IPS DF 19.7 (cell line): ENCODE measurements at regions not wholly inside any gene's neighbourhood (a gene's known extent, or its start where the extent isn't known, plus 50 kb on each side); places are given as distances from the start of the nearest gene placed in this dataset.
"Not testable (repeated sequence)": the region's sequence is repeated elsewhere in the genome, so short reads cannot be mapped to it uniquely, and the experiment has no call there.

Experiments used
- DNase-seq: peaks from one replicate; pipeline ENCODE4 v3.0.0-alpha.2; 2013; ENCODE audit warnings: low read depth, low spot score

DNA sequence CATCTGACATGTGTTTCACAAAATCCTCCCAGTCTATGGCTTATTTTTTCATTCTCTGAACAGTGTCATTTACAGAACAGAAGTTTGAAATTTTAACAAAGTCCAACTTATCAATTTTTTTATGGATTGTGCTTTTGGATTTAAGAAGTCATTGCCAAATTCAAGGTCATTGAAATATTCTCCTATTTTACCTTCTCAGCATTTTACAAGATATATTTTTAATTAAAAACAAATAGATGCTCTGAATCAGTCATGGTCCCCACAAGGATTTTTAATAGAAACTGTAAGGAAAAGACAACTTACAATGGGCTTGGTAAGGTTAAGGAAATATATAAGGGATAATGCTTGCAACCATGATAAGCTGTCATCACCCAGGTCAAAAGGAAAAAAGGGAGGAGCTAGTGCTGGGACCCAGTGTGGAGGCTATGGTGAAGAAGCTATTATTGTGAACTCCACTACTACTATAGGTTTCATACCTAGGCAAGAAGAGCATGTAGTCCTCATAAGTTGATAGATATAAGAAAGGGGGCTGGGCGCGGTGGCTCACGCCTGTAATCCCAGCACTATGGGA lies 144.5 kb upstream of the KCNJ15 start:
- no peak for DNase-seq

DNA sequence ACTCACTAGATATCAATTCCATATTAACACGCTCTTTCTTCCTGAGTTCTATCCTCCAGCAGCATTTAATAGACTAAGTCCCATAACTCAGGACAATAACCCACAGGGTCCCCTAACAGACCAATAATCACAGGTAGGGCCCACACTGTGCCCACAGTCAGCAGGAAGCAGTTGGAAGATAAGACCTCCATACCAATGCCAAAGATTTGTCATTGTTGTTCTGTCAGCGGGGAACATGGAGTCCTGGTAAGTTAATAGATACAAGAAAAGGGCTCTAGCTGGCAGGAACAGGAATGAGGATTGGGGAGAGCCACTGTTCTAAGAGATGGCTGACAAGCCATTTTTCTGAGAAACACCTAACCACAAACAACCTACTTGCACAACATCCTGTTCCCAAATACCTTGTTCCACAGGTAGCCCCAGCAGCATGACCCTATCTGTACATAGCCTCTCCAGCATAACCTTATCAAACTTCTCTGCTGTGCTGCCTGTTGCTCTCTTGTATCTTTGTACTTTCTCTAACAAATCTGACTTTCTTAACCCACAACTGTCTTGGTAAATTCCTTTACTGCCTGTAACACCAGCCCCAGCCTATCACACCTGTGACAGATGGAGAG lies 142.0 kb upstream of the KCNJ15 start:
- no peak for DNase-seq

DNA sequence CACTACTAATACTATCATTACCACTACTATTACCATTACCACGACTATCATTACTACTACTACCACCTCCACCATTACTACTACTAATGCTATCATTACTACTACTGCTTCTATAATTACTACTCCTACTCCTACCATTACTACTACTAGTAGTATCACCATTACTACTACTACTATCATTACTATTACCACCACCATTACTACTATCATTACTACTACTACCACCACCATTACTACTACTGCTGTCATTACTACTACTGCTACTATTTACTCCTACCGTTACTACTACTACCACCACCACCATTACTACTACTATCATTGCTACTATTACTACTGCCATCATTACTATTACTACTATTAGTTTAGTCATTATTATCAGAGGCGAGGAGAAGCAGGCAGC lies 140.9 kb upstream of the KCNJ15 start:
- DNase-seq, result no peak

DNA sequence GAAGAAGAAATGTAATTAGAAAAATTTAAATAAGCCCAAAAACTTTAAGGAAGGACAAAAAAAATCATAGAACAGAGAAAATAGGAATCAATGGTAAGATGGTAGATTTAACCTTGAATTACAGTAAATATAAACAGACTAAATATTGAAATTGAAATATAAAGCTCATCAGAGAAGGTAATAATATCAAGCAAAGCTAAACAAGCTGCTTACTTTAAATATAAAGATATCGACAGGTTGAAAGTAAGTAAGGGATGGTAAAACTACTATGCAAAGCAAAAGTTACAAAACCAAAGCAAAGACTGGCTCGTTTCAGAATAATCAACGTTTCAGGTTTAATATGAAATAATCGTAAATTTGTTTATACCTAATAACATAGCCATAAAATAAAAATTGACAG lies 137.0 kb upstream of the KCNJ15 start:
- DNase-seq, result no peak

DNA sequence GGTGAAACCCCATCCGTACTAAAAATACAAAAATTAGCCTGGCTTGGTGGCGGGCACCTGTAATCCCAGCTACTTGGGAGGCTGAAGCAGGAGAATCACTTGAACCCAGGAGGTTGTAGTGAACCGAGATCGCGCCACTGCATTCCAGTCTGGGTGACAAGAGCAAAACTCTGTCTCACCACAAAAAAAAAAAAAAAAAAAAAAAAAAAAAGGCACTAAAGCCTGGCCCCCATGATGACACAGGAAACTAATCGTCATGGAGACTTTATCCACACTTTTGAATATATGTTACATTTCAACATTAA lies 136.2 kb upstream of the KCNJ15 start:
- not testable (repeated sequence) for DNase-seq

DNA sequence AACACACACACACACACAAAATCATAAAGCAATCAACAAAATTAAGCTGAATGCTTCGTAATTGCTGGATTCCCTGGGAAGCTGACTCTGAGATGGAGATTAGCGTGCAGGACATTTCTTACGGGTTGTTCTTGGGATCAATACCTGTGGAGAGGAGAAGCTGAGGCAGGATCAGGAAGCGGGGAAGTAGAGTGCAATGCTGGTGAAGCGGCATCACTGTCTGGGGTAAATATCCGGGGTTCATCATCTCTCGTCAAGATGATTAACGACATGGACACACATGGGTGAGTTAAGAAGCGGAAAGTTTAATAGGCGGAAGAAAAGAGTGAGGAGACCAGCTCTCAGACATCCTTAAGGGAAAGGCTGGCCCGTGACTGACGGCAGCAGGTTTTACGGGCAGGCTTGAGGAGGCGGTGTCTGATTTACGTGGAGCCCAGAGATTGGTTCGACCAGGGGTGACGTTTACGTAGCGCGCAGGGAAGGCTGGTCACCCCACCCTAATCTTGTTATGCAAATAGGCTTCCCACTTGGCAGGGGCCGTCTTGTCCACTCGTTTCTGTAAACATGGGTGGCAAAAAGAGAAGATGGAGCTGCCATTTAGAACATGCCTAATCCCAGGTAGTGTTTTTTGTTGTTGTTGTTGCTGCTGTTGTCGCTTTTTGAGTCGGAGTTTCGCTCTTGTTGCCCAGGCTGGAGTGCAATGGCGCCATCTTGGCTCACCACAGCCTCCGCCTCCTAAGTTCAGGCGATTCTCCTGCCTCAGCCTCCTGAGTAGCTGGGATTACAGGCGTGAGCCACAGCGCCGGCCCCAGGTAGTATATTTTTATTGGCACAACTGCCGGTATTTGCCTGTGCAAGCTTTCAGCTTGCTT lies 135.6 kb upstream of the KCNJ15 start:
- DNase-seq, result no peak

DNA sequence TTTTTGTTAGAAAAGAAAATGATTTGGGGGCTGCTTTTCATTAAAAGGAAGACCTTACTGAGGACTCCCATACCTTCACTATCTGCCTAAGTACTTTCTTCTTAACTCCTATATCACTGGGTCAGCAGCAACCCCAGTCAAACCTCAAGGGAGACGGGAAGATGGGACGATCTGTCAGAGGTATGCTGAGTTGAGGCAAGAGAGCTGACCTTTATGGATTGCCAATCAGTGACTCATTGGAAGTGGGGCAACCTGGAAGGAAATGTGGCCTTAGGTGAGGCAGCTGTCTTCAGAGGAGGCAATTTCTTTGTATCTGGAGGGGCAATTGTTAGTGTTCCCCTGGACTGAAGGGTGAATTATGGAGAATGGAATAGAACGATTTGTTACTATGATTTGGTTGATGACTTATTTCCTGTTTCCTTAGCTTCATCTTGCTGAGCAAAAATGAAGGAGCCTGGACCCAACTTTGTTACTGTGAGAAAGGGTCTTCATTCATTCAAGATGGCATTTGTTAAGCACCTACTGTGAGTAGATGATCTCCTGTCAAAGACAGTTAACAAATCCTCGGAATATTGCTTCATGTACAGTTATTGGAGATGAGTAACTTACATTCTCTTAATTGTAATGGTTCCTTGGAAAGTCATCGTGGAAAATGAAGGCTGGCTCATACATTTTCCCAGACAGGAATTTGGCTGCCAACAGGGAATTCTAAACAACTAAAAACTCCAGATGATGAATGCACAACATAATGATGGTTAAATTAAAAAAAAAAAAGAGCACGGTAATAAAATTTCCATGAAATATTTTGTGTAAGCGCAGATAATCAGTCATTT lies 134.7 kb upstream of the KCNJ15 start:
- DNase-seq, result no peak

DNA sequence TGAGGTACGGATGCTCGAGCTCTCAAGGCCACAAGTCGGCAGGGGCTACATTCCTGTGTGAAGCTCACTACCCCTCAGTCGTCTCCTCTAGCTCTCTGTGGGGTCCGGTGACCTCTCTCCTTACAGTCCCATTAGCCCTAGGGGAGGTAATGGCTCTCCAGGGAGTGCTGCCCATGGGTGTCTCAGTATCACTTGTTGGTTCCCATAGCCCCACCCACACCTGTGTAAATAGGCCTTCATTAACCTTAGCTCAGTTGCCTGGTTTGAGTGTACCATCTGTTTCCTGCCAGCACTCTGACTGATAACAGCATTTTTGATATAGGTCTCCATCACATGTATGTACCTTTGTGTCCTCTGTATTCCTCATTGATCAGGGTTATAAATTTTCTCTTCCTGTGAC lies 133.2 kb upstream of the KCNJ15 start:
- no peak for DNase-seq

DNA sequence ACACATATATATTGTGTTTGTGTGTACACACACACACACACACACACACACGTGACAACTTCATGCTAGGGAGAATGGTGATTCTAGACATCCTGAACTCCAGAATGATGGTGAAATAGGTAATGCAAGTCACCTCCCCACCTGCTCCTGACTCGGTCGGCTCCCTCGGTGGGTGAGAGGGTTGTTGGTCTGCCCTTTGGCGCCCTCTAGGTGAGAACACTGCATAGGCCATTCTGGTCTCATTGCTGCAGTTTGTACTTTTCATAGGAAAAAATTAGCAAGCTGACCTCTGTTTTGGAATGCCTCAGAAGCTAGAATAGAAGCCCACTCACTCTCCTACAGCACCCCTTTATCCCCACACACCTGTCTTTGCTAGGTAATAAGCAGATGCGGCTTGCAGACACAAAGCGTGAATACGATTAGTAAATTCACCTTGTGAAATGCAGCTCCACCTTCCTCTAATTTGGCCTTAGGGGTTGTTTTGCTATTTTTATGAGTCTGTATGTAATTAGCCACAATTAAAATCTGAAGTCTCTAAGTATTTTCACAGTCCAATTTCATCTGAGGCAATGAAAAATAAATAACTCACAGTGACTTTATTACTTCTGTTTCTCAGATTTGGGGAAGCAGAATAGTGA lies 130.0 kb upstream of the KCNJ15 start:
- peak; percentile 40 for DNase-seq

DNA sequence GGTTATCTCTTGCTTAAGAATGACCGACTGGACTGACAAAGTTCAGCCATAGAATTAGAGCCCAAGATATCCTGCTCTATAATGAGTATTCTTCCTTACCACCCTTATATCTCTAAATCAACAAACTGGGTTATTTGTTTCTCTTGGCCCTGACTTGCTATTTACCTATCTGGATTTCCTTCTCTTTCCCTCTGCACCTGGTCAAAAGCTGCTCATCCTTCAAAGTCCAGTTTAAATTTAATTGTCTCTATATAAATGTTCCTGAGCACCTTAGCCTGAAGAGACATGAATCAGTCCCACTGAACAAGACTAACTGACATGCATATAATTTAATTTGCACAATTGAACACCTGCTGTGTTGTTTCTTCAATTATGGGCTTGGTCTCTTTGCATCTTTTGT lies 127.1 kb upstream of the KCNJ15 start:
- DNase-seq, result no peak

DNA sequence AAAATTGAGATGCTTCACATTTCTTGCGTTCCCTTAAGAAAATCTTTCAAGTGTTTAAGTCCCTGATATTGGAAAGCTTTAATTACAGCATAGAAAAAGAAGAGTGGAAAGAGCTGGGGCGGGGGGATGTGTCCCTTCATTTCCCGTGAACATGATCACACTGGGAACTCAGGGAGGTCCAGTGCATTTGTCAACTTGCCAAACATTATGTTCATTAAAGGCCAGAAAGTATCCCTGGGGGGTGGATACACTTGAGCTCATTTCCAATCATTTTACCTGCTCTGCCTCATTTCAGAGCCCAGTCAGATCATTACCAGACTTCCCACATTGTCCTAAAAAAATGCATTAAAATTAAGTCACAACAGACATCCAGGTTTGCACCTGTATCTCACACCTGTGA lies 123.6 kb upstream of the KCNJ15 start:
- DNase-seq, result no peak

DNA sequence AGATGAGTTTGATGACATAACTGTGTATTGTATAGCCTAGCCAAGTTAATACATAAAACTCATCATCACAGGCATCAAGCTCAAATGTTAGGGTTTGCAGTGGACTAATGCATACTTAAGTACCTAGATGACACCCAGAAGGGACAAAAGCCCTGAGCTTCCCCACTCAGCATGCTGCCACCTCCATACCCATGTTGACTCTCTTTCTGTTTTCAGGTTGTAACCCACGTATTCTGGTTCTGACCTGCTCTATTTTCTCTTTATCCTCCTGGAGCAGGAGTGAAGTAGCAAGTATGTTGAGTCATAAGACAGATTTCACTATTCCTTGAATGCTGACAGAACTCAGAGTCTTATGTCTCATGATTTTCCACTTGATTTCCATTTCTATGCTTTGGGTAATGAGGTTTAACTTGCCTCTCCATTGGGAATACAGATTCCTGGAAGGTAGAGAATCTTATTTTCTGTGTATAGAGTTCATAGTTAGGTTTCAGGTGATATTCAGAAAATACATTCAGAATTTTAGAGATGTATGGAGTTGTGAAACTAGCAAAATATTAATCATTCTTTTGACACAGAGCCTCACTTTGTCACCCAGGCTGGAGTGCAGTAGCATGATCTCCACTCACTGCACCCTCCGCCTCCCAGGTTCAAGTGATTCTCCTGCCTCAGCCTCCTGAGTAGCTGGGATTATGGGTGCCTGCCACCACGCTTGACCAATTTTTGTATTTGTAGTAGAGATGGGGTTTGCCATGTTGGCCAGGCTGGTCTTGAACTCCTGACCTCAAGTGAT lies 122.5 kb upstream of the KCNJ15 start:
- no peak for DNase-seq

DNA sequence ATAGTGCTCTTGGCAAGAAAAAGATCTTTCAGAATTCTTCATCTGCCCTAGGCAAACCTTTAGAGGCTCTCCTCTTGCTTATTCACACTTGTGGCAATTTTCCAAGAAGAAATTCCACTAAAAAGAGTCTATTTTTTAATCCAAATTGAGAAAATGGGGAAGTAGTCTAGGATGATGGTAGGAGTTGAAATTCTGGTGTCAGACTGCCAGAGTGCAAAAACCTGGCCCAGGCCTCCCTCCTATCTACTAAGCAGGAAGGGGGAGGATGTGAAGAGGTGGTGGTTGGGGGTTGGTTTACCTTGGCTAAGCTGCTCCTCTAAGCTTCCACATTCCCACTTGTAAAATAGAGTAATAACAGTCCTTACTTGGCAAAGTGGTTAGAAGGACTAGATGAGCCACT lies 120.6 kb upstream of the KCNJ15 start:
- no peak for DNase-seq

DNA sequence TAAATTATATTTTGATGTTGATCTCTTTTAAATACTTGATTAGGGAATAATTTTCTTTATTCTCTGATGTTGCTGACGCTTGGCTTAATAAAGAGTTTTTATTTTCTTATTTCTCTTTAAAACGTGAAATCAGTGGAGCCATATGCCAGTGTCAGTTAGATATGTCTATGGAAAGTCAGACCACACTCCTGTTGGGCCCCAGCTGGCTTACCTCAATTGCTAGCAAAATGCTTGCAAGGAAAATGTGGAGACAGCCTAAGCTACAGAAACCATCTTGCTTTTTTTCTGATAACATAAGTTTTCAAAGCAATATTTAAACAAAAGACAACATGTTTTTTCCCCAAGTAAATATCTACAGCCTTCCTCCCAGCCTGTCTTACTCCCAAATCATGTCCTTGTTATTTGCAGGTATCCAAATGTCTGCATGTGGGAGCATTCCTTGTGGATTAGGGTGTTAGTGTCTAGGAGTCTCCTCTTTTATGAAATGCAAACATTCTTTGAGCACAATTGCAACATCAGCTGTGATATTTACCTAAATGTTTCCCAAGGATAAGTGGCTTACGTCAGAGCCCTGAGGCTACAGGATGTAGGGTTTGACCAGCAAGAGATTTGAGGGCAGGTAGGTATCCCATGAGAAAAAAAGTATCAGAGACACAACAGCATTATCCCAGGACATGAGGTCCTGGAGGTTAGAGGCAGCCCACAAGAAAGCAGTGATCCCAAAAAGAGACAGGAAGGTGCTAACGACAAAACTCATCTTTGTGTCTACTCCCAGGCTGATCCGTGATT lies 117.2 kb upstream of the KCNJ15 start:
- DNase-seq, result no peak

DNA sequence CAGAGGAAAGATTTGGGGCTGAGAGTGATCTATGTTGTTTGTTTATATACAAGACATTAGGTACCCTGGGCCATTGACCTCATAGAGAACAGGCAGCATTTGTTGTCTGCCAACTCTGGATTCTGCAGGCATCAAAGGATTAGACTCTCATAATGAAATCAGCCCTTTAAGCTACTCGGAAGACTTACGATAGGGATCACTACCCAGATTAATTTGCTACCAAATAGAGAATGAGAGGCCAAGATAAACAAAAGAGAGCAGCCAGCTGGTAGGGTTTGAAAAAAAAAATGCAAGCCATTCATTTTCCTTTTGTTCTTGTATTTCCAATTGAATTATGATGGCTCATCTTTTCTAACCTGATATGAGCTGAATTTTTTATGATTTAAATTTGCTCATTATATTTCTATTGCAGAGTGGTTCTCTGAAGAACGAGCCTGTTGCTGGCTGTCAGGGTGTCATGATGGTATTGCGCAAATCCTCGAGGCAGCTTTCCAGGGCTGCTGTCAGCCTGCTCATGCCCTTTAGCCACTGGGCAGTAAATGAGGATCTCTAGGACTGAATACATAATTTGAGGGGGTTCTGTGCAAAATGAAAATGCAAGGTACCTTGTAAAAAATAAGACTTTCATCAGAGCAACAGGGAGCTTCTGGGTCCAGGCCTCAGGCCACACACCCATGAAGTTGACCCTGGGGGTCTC lies 116.4 kb upstream of the KCNJ15 start:
- DNase-seq, result no peak

DNA sequence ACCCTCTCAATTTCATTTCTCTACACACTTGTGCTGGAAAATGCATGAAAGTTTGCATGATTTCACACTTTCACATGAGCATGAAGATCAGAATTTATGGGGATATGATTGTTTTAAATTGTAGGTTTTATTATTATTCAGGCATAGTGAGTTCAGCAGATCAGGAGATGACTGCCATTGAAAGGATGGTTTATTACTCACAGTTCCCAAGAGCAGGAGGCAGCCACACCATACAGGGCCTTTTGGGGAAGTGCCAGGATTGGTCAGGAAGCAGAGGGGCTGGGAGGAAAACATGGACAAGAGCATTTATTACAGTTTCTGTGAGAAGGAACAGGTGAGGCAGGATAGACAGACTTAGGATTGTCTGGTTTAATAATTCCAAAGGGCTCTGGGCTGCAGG lies 114.6 kb upstream of the KCNJ15 start:
- no peak for DNase-seq

DNA sequence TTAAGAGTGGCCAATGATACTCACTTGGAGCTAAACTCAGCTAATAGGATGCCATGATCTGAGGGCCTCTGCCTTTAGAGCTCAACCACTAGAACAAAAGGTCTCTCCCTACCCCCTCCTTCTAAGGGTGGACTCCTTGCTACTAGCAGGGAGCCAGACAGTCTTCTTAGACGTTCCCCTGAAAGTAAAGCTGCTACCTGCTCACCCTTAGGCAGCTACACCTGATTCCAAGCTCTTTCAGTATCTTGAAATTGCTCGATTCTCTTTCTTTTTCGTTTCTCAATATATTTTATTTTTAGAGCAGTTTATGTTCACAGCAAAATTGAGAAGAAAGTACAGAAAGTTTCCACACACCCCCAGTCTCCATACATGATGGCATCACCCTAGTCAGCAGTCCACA lies 112.6 kb upstream of the KCNJ15 start:
- DNase-seq, result no peak

DNA sequence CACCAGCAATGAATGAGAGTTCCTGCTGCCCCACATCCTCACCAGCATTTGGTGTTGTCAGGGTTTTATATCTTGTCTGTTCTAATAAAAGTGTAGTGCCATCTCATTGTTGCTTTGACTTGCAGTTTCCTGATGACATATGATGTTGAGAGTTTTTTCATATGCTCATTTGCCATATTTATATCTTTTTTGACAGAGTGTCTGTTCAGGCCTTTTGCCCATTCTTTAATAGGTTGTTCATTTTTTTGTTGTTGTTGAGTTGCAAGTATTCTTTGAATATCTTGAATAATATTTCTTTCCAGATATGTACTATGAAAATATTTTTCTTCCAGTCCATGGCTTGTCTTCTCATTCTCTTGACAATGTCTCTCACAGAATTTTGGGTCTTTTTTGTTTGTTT lies 111.7 kb upstream of the KCNJ15 start:
- no peak for DNase-seq

DNA sequence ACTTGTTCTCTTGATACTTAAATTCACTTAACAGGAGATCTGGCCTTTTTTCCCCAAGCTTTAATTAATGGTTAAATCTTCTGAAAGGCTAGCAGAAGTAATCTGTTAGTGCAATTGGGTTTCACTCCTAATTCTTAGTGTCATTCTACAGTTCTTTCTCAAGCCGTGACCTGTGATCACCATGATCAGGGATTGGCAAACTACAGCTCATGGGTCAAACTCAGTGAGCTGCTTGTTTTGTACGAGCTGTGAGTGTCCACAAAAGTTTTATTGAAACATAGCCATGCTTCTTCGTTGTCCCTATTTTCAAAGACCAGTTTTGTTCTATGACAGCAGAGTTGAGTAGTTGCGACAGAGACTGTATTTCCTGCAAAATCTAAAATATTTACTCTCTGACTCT lies 109.4 kb upstream of the KCNJ15 start:
- DNase-seq, result no peak

DNA sequence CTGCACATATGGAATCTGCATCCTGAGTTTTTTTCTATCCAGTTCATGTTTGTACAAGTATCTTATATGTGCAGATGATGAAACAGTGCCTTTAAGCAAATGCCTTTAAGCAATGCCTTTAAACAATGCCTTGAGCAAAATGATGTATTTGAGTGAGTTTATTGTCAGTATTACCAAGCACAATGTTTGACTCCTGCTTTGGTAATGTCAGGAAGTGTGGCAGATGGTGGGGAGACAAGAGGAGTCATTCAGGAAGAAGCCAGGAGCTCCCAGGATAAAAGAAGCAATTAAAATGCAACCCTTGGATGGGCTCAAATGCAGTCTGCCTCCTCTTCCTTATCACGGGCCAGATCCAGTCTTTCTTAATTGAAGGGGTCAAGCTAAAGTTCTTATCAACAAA lies 108.7 kb upstream of the KCNJ15 start:
- no peak for DNase-seq
